PC-9 (cell line): ENCODE measurements at regions not wholly inside any gene's neighbourhood (a gene's known extent, or its start where the extent isn't known, plus 50 kb on each side); places are given as distances from the start of the nearest gene placed in this dataset.
"Not testable (repeated sequence)": the region's sequence is repeated elsewhere in the genome, so short reads cannot be mapped to it uniquely, and the experiment has no call there.

Experiments
- BruUV-seq: library from RNA; stranded (reverse); fragments of 400-500 nt; replicated peaks from 2 replicates; lab custom pipeline; 2021; lab: Mats Ljungman, UMichigan
- CTCF ChIA-PET: fragments of 300-600 bp; sonication (Branson Sonifier 250); formaldehyde crosslinking; loops from one replicate; lab custom pipeline; 2022; ENCODE audit warnings: antibody characterized with exemption; lab: Charles Lee
- POLR2A ChIA-PET: fragments of 300-600 bp; sonication (Branson Sonifier 250); formaldehyde crosslinking; loops from one replicate; lab custom pipeline; 2022; ENCODE audit warnings: antibody characterized with exemption; ENCODE audit not compliant: unreplicated experiment; lab: Charles Lee
- DNase-seq, 2 experiments: peaks; one replicate each; pipeline versions ENCODE4 v3.0.0 to v3.0.0-alpha.2; 2015 to 2022; ENCODE audit warnings: mixed read lengths in 1 of 2
- H2AFZ ChIP-seq: fragments of 200-600 bp; sonication (generic); 2 replicates; pipeline ENCODE4 v1.8.1; 2017; ENCODE audit warnings: antibody characterized with exemption
- H3F3A ChIP-seq: fragments of 200-600 bp; sonication (generic); 2 replicates; pipeline ENCODE4 v1.8.1; 2017; ENCODE audit warnings: antibody characterized with exemption, mild to moderate bottlenecking, low read depth; ENCODE audit not compliant: insufficient read depth
- H3K27ac ChIP-seq: fragments of 200-600 bp; sonication (generic); 2 replicates; pipeline ENCODE4 v1.6.1; 2016; ENCODE audit warnings: mixed run types
- H3K27me3 ChIP-seq: fragments of 200-600 bp; sonication (generic); 2 replicates; pipeline ENCODE4 v1.6.1; 2016; ENCODE audit warnings: low read depth, mixed run types; ENCODE audit not compliant: insufficient read depth
- H3K36me3 ChIP-seq: fragments of 200-600 bp; sonication (generic); 2 replicates; pipeline ENCODE4 v1.6.1; 2016; ENCODE audit warnings: low read depth, mixed run types
- H3K4me1 ChIP-seq: fragments of 200-600 bp; sonication (generic); replicated peaks from 2 replicates; pipeline ENCODE4 v1.6.1; 2016; ENCODE audit warnings: mixed run types; ENCODE audit not compliant: insufficient read depth
- H3K4me2 ChIP-seq: fragments of 200-600 bp; sonication (generic); 2 replicates; pipeline ENCODE4 v1.6.1; 2017; ENCODE audit warnings: mixed run types
- H3K4me3 ChIP-seq: fragments of 200-600 bp; sonication (generic); 2 replicates; pipeline ENCODE4 v1.6.1; 2016; ENCODE audit warnings: mixed run types
- H3K79me2 ChIP-seq: fragments of 200-600 bp; sonication (generic); 2 replicates; pipeline ENCODE4 v1.6.1; 2017; ENCODE audit warnings: low read depth, mixed run types
- H3K9me2 ChIP-seq: fragments of 200-600 bp; sonication (generic); 2 replicates; pipeline ENCODE4 v1.8.1; 2017; ENCODE audit warnings: mild to moderate bottlenecking; ENCODE audit not compliant: insufficient read depth
- H3K9me3 ChIP-seq: fragments of 200-600 bp; sonication (generic); 2 replicates; pipeline ENCODE4 v1.8.1; 2016; ENCODE audit warnings: low read depth; ENCODE audit not compliant: insufficient read depth
- H4K20me1 ChIP-seq: fragments of 200-600 bp; sonication (generic); 2 replicates; pipeline ENCODE4 v1.8.1; 2017; ENCODE audit not compliant: insufficient read depth
- EZH2 ChIP-seq: fragments of 200-600 bp; sonication (generic); IDR thresholded peaks from 2 replicates; pipeline ENCODE4 v1.8.0; 2017; ENCODE audit warnings: antibody characterized with exemption, low read depth
- intact Hi-C: fragments of 100-400 bp; cut with micrococcal nuclease; formaldehyde crosslinking; loops from one replicate; pipeline ENCODE4 v1.10.0; 2022; ENCODE audit not compliant: unreplicated experiment
- TF ChIP-seq, protein P1 (sequence below): fragments of 200-600 bp; sonication (generic); conservative IDR thresholded peaks from 2 replicates; pipeline ENCODE4 v1.6.1; 2017; ENCODE audit warnings: mixed run types, antibody characterized with exemption, mild to moderate bottlenecking, moderate library complexity

DNA sequence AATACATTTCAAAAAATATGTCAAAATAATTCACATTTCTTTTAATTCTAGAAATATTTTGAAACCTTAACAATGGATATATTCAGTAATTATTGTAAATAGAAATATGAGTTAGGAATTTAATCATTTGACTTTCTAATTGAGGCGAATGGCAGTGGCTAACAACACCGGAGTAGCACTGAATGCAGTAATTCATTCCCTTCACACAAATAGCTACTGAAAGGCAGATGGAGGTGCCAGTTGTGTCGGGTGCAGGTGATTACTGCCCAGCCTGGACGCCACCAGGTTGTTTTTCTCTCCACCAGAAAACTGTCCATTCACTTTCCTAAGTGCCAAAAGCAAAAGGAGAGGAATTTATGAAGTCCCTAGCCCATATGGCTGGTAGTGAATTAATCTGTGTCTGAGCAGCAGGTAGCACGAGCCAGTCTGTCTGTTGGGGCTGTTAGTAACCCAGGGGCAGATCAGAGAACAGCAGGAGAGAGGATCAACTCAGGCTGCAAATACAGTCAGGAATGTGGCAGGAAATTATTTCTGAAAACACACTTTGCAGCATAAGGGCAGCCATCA is 79.3 kb upstream of the GMNC start:
- CTCF ChIA-PET: no interaction called here

DNA sequence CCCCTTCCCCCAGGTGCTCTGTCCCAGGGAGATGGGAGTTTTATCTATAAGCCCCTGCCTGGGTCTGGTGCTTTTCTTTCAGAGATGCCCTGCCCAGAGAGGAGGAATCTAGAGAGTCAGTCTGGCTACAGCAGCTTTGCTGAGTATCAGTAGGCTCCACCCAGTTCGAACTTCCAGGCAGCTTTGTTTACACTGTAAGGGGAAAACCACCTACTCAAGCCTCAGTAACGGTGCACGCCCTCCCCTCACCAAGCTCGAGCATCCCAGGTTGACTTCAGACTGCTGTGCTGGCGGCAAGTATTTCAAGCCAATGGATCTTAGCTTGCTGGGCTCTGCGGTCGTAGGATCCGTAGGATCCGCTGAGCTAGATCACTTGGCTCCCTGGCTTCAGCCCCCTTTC is 72.1 kb upstream of the GMNC start:
- H3K9me2 ChIP-seq, intact Hi-C loops, H3K4me1 ChIP-seq, CTCF ChIA-PET, H3K27ac ChIP-seq, BruUV-seq, H3K27me3 ChIP-seq, DNase-seq, H4K20me1 ChIP-seq, H3K4me3 ChIP-seq, H3K4me2 ChIP-seq, H3K36me3 ChIP-seq, H3K79me2 ChIP-seq, H3F3A ChIP-seq, POLR2A ChIA-PET, H3K9me3 ChIP-seq, H2AFZ ChIP-seq: not testable (repeated sequence)

More for the DNA sequence above, 79.3 kb upstream of the GMNC start:
- H3K4me2 ChIP-seq: no peak overlapping the region
- H3K27me3 ChIP-seq: no peaks in the 10 kb centered on the region
- 0 out of 2 replicates have a peak, but pooled peaks cover 4% of the 10 kb centered on the region for H3K9me3 ChIP-seq
- DNase-seq: no peak
- POLR2A ChIA-PET: no interaction called here
- H3K9me2 ChIP-seq: no peaks in the 10 kb centered on the region
- no peaks in the 10 kb centered on the region for H3K36me3 ChIP-seq
- H3K4me1 ChIP-seq: no peaks in the 10 kb centered on the region
- no peaks in the 10 kb centered on the region for H3F3A ChIP-seq
- TF ChIP-seq EZH2: no peak
- TF ChIP-seq, protein P1, sequence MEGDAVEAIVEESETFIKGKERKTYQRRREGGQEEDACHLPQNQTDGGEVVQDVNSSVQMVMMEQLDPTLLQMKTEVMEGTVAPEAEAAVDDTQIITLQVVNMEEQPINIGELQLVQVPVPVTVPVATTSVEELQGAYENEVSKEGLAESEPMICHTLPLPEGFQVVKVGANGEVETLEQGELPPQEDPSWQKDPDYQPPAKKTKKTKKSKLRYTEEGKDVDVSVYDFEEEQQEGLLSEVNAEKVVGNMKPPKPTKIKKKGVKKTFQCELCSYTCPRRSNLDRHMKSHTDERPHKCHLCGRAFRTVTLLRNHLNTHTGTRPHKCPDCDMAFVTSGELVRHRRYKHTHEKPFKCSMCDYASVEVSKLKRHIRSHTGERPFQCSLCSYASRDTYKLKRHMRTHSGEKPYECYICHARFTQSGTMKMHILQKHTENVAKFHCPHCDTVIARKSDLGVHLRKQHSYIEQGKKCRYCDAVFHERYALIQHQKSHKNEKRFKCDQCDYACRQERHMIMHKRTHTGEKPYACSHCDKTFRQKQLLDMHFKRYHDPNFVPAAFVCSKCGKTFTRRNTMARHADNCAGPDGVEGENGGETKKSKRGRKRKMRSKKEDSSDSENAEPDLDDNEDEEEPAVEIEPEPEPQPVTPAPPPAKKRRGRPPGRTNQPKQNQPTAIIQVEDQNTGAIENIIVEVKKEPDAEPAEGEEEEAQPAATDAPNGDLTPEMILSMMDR: no peak
- intact Hi-C loops: no loop called here
- peak overlapping the region; percentile 55; the same call in 1 of the 2 replicates for H2AFZ ChIP-seq
- BruUV-seq: no TSS peak
- no peaks in the 10 kb centered on the region for H3K79me2 ChIP-seq
- H3K4me3 ChIP-seq: no peak overlapping the region
- no peak overlapping the region for H3K27ac ChIP-seq
- H4K20me1 ChIP-seq: no peaks in the 10 kb centered on the region

DNA sequence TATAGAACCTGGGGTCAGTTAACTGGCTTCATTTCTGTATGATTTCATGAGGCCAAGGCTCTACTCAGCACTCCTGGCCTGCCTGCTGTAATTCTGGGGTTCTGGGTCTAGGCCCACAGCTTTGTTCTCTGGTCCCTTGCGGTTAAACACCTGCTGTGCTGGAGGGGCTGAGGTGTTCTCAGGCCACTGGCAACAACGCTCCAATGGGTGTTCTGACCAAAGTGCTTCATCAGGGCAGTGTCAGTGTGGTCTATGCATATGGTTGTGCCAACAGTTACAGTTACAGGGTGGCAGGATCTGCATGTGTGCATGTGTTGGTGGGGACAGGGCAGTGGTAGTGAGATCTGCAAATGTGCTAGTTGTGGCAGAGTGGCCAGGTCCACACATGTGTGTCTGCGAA is 64.1 kb upstream of the GMNC start:
- Histone ChIP-seq H2AFZ (0 out of 2 replicates have a peak overlapping the region, but pooled peaks have one; percentile 59), H3K79me2 (no peaks in the 10 kb centered on the region), H3K9me3 (no peaks in the 10 kb centered on the region), H4K20me1 (no peaks in the 10 kb centered on the region), H3K27ac (no peak overlapping the region), H3K4me2 (no peak overlapping the region), H3K4me3 (no peak overlapping the region), H3K4me1 (no peaks in the 10 kb centered on the region), H3K9me2 (no peaks in the 10 kb centered on the region), H3F3A (no peaks in the 10 kb centered on the region), H3K27me3 (no peaks in the 10 kb centered on the region), H3K36me3 (no peaks in the 10 kb centered on the region)
- TF ChIP-seq, protein P1: no peak
- no peak for TF ChIP-seq EZH2
- no TSS peak for BruUV-seq
- ChIA-PET CTCF (no interaction called here), POLR2A (interaction anchor here (0.7 kb wide), 1 partner anchor 152 kb away, joined by 11 read pairs; no protein-coding TSS in a partner anchor)
- no peak for DNase-seq
- intact Hi-C loops: no loop called here

DNA sequence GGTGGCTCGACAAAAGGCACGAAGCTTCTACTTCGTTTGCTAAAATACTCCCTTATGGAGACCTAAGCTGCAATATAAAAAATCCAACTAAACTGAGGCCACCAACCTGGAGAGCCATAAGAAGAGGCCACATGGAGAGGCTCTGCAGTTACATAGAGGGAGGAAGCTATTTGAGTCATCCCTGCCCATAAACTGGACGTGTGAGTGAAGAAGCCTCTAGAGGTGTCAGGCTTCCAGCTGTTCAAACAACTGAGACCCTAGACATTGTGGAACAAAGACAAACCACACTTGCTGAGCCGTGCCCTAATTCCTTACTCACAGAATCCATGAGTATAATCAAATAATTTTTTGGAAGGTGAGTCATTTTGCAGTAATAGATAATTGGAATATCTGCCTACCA is 50.2 kb upstream of the GMNC start:
- BruUV-seq: no TSS peak
- Histone ChIP-seq H3K79me2 (no peaks in the 10 kb centered on the region), H4K20me1 (no peaks in the 10 kb centered on the region), H3K27ac (no peak overlapping the region), H3K9me2 (0 out of 2 replicates have a peak, but pooled peaks cover 5% of the 10 kb centered on the region), H3F3A (no peaks in the 10 kb centered on the region), H3K9me3 (no peaks in the 10 kb centered on the region), H2AFZ (0 out of 2 replicates have a peak overlapping the region, but pooled peaks have one; percentile 10), H3K27me3 (no peaks in the 10 kb centered on the region), H3K4me1 (no peaks in the 10 kb centered on the region), H3K36me3 (no peaks in the 10 kb centered on the region), H3K4me2 (no peak overlapping the region), H3K4me3 (no peak overlapping the region)
- ChIA-PET CTCF (no interaction called here), POLR2A (no interaction called here)
- no peak for TF ChIP-seq EZH2
- TF ChIP-seq, protein P1: no peak
- intact Hi-C loops: no loop called here
- no peak for DNase-seq
